ENCODE measurements at regions not wholly inside any gene's neighbourhood (a gene's known extent, or its start where the extent isn't known, plus 50 kb on each side); places are given as distances from the start of the nearest gene placed in this dataset.

GRCh38 chr11:71185411-71185810 is 67.0 kb downstream of the SHANK2 start:
- TF ChIP-seq CTCF (IDR thresholded peaks at IDR 0.05) = no peak
- no peak for TF ChIP-seq POLR2A (IDR thresholded peaks at IDR 0.05)
